ENCODE measurements at regions not wholly inside any gene's neighbourhood (a gene's known extent, or its start where the extent isn't known, plus 50 kb on each side); places are given as distances from the start of the nearest gene placed in this dataset.

- H3K9ac ChIP-seq (ENCODE audit: low read depth, low read length) = no peak overlapping the region
- in situ Hi-C loops (cut with MboI; ENCODE audit: low sequenced_read_pairs) = no loop called here
- peaks cover 5% of the 10 kb centered on the region for H3K4me1 ChIP-seq (ENCODE audit: control insufficient read depth, insufficient read depth, low read length)
Observed at GRCh38 chr6:128597004-128597403, 76.6 kb upstream of the PTPRK start.

More at GRCh38 chr6:128597004-128597403, 76.6 kb upstream of the PTPRK start:
- H2AK9ac ChIP-seq (replicated peaks; ENCODE audit: low read depth, low read length, poor library complexity) = no peak overlapping the region
- dilution Hi-C loops (cut with HindIII; ENCODE audit: low sequenced_read_pairs, unreplicated experiment) (no loop called here), intact Hi-C loops (cut with micrococcal nuclease) (no loop called here)
- no peak overlapping the region for H2BK15ac ChIP-seq (ENCODE audit: low read depth, low read length)
- H2AFZ ChIP-seq (replicated peaks; ENCODE audit: low read length, poor library complexity) = no peak overlapping the region
- POLR2A ChIA-PET (ENCODE audit: unreplicated experiment) = no interaction called here
- ATAC-seq (ENCODE audit: low read depth) (no peak), DNase-seq (no peak)
- H2BK20ac ChIP-seq (ENCODE audit: low read depth, low read length) = 0 out of 2 replicates have a peak overlapping the region, but pooled peaks have one; percentile 81
- H2BK120ac ChIP-seq (ENCODE audit: low read depth, low read length) = no peak overlapping the region
- no peak overlapping the region for H3K56ac ChIP-seq (ENCODE audit: extremely low read depth, insufficient read depth, low read length)
- H3K4me3 ChIP-seq (ENCODE audit: insufficient read depth, low read depth, low read length) = no peak overlapping the region
- CTCF ChIA-PET = no interaction called here
- no TSS peak for BruUV-seq (replicated peaks)
- H4K8ac ChIP-seq (ENCODE audit: low read depth in 2 of 2, low read length in 2 of 2) = no peak overlapping the region
- H3K9me1 ChIP-seq (ENCODE audit: insufficient read depth, low read length) = peaks cover 3% of the 10 kb centered on the region
- no peak overlapping the region for H3K18ac ChIP-seq (ENCODE audit: low read depth, low read length)
- H3K36me3 ChIP-seq (ENCODE audit: control insufficient read depth, insufficient read depth, low read length) = no peaks in the 10 kb centered on the region
- no peaks in the 10 kb centered on the region for H3K9me3 ChIP-seq (ENCODE audit: control insufficient read depth, insufficient read depth, low read length)
- no peak overlapping the region for H3K4ac ChIP-seq (ENCODE audit: low read depth, low read length)
- H4K91ac ChIP-seq (ENCODE audit: insufficient read depth, low read depth, low read length) = no peak overlapping the region
- no peak overlapping the region for H4K5ac ChIP-seq (ENCODE audit: low read depth, low read length)
- no peak overlapping the region for H3K4me2 ChIP-seq (ENCODE audit: low read depth, low read length)
- no peak overlapping the region for H3K27ac ChIP-seq (ENCODE audit: insufficient read depth, low read length)
- no peak overlapping the region for H3K23ac ChIP-seq (ENCODE audit: low read depth, low read length)
- H3K79me1 ChIP-seq (ENCODE audit: low read depth in 1 of 2, low read length in 2 of 2) = no peaks in the 10 kb centered on the region
- H3K27me3 ChIP-seq (ENCODE audit: control insufficient read depth, insufficient read depth, low read length) = no peaks in the 10 kb centered on the region
- no peak overlapping the region for H2AK5ac ChIP-seq (ENCODE audit: low read depth, low read length)
- TF ChIP-seq CTCF (conservative IDR thresholded peaks at IDR 0.05; ENCODE audit: low read depth, low read length) (no peak), SMC3 (IDR thresholded peaks at IDR 0.05; ENCODE audit: low read depth, low read length) (no peak), RAD21 (IDR thresholded peaks at IDR 0.05; ENCODE audit: low read length) (no peak), MXI1 (IDR thresholded peaks at IDR 0.05; ENCODE audit: borderline replicate concordance, low read depth, low read length) (no peak), MAZ (IDR thresholded peaks at IDR 0.05; ENCODE audit: borderline replicate concordance, low read depth, low read length) (no peak), BHLHE40 (IDR thresholded peaks at IDR 0.05; ENCODE audit: low read depth, low read length) (no peak), CHD1 (IDR thresholded peaks at IDR 0.05; ENCODE audit: low read depth, low read length) (no peak), NFE2L2 (IDR thresholded peaks at IDR 0.05; ENCODE audit: low read depth, low read length) (no peak), MAFK (IDR thresholded peaks at IDR 0.05; ENCODE audit: low read depth, low read length) (no peak), FOS (IDR thresholded peaks at IDR 0.05; ENCODE audit: low read depth, low read length) (no peak), USF2 (IDR thresholded peaks at IDR 0.05; ENCODE audit: low read depth, low read length) (no peak), RCOR1 (IDR thresholded peaks at IDR 0.05; ENCODE audit: insufficient replicate concordance, low read length) (no peak), POLR2A (IDR thresholded peaks at IDR 0.05; ENCODE audit: low read depth, low read length) (no peak), CEBPB (IDR thresholded peaks at IDR 0.05; ENCODE audit: low read depth, low read length) (no peak), RFX5 (IDR thresholded peaks at IDR 0.05; ENCODE audit: low read depth, low read length) (no peak)
- H4K20me1 ChIP-seq (ENCODE audit: insufficient read depth, low read length) = no peaks in the 10 kb centered on the region
- H2BK5ac ChIP-seq (ENCODE audit: low read depth, low read length, poor library complexity, severe bottlenecking) = no peak overlapping the region
- no peak overlapping the region for H3K14ac ChIP-seq (replicated peaks; ENCODE audit: low read depth, low read length)
